Gastroesophageal sphincter (tissue), 3 donors: ENCODE measurements at regions not wholly inside any gene's neighbourhood (a gene's known extent, or its start where the extent isn't known, plus 50 kb on each side); places are given as distances from the start of the nearest gene placed in this dataset.

Experiments used
- POLR2A ChIP-seq, 2 donors: fragments of 450-650 bp; IDR thresholded peaks; one replicate each; pipeline ENCODE4 v1.6.1; 2017; ENCODE audit warnings: antibody characterized with exemption in 2 of 2, mild to moderate bottlenecking in 2 of 2, moderate library complexity in 1 of 2
- TF ChIP-seq, protein P1 (sequence below), 4 experiments: fragments of 200-600 bp in 2 of 4; fragments of 450-650 bp in 2 of 4; sonication (generic) in 1 of 4; IDR thresholded peaks; one replicate each; pipeline ENCODE4 v1.5.1; 2017 to 2019; ENCODE audit warnings: antibody characterized with exemption in 4 of 4, mild to moderate bottlenecking in 2 of 4, moderate library complexity in 2 of 4

DNA sequence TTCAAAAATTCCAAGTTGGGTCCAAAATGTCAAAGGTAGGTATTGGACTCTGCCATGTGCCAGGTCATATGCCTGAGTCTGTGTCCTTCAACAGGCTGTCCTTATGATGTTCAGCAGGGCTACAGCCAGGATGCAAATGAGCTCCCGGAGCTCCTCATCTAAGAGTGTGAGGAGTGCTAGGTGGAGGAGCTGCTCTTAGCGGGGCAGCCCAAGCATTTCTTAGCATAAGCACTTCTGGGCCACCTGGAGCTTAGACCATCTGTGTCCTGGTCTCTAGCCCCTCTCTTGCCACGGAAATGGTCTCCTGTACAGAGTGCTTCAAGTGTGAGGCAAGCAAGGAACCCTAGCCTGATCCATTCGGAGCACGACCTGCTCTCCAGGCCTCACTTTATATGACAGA is 64.6 kb upstream of the PRR23C start:
- TF ChIP-seq, protein P1, sequence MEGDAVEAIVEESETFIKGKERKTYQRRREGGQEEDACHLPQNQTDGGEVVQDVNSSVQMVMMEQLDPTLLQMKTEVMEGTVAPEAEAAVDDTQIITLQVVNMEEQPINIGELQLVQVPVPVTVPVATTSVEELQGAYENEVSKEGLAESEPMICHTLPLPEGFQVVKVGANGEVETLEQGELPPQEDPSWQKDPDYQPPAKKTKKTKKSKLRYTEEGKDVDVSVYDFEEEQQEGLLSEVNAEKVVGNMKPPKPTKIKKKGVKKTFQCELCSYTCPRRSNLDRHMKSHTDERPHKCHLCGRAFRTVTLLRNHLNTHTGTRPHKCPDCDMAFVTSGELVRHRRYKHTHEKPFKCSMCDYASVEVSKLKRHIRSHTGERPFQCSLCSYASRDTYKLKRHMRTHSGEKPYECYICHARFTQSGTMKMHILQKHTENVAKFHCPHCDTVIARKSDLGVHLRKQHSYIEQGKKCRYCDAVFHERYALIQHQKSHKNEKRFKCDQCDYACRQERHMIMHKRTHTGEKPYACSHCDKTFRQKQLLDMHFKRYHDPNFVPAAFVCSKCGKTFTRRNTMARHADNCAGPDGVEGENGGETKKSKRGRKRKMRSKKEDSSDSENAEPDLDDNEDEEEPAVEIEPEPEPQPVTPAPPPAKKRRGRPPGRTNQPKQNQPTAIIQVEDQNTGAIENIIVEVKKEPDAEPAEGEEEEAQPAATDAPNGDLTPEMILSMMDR (IDR thresholded peaks at IDR 0.05): no peak
- TF ChIP-seq POLR2A (IDR thresholded peaks at IDR 0.05): no peak
